ENCODE measurements at regions not wholly inside any gene's neighbourhood (a gene's known extent, or its start where the extent isn't known, plus 50 kb on each side); places are given as distances from the start of the nearest gene placed in this dataset.

DNA sequence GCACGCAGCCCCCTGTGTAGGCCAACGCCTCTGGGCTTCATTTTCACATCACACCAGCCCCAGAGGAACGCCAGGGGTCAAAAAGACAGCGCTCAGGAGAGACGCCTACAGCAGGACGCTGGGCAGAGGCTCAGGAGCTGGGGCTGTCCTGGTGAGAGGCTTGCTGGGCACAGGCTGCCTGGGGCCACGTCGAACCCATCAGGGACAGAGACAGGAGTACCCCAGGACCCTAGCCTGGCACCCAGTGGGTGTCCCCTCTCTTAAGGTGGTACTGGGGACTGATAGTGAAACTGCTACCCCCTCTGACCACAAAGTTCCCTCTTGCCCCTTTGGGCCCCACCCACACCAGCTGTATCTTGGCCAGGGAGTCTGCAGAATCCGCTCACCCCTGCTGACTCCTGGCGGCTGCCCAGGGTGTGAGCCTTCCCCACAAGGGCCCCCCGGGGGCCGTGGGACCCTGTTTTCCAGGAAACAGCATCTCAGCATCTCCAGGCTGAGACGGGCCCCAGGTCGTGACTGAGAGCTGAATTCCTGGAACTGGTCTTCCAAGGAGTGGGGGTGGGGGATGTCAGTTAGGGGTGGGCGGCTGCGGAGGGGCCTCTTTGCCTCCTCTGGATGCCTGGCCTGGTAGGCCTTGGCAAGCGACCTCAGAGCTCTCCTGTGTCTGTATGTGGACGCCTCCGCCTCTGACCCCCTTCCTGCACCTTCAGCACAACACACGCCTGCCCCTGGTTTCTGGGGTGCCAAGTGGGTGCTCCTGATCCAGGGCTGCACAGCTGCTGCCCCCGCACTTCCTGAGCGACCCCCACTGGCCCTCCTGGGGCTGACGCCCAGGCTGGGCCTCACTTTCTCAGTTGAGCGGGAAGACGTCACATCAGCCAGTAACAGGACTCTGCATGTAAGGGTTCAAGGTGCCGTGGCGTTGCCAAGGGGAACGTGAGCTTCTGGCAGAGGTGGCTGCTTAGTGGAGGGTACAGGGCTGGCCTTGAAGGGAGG, 321.9 kb upstream of the RTL1 start:
- DNase-seq (ENCODE audit: low spot score) = no peak
- TF ChIP-seq, protein P1, sequence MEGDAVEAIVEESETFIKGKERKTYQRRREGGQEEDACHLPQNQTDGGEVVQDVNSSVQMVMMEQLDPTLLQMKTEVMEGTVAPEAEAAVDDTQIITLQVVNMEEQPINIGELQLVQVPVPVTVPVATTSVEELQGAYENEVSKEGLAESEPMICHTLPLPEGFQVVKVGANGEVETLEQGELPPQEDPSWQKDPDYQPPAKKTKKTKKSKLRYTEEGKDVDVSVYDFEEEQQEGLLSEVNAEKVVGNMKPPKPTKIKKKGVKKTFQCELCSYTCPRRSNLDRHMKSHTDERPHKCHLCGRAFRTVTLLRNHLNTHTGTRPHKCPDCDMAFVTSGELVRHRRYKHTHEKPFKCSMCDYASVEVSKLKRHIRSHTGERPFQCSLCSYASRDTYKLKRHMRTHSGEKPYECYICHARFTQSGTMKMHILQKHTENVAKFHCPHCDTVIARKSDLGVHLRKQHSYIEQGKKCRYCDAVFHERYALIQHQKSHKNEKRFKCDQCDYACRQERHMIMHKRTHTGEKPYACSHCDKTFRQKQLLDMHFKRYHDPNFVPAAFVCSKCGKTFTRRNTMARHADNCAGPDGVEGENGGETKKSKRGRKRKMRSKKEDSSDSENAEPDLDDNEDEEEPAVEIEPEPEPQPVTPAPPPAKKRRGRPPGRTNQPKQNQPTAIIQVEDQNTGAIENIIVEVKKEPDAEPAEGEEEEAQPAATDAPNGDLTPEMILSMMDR (IDR thresholded peaks at IDR 0.05; ENCODE audit: extremely low read depth, insufficient read depth, missing control alignments) = no peak
- in situ Hi-C loops (cut with MboI; ENCODE audit: low pct_unique_long_range_greater_than_20kb, low sequenced_read_pairs, unreplicated experiment) = no loop called here

DNA sequence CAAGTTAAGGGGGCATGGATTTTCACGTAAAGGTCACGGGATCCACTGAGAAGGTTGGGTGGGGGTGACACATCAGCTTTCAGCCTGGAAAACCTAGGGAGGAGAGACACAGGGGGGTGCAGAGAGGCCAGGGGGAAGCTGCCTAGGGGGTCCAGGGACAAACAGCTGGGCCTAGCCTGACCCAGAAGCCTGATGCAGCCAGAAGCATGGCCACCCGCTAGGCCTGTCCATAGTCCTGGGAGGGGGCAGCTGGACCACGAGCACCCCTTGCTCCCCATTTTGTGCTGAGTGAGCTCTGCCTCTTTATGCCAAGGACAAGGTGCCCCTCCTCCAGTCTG, 322.7 kb upstream of the RTL1 start:
- TF ChIP-seq, protein P1 (IDR thresholded peaks at IDR 0.05; ENCODE audit: extremely low read depth, insufficient read depth, missing control alignments) = no peak
- no peak for DNase-seq (ENCODE audit: low spot score)
- in situ Hi-C loops (cut with MboI; ENCODE audit: low pct_unique_long_range_greater_than_20kb, low sequenced_read_pairs, unreplicated experiment) = no loop called here

DNA sequence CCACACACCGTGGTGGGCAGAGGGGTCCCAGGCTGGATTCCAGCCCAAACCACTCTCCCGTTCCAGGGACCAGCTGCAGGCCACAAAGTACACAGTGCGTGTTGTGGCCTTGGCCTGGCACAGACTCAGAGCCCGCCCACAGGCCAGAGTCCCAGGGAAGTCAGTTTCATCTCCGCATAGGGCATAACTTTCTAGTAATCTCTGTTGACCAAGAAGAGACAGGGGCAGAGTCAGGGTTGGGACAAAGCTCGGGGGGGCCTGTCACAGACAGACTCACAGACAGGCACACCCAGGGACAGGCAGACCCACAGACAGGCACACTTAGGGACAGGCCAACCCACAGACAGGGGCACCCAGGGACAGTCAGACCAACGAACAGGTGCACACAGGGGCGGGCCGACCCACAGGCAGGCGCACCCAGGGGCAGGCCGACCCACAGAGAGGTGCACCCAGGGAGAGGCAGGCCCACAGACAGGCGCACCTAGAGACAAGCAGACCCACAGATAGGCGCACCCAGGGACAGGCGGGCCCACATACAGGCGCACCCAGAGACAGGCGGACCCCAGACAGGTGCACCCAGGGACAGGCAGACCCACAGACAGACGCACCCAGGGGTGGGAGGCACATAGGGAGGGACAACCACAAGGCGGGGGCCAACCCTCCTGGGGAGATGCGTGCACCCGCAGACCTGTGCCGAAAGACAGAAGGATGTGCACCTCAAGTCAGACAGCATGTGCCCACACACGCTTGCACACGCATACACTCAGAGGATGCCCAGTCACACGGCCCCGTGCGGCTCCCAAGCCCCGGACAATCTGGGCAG, 323.3 kb upstream of the RTL1 start:
- DNase-seq (ENCODE audit: low spot score) = no peak
- TF ChIP-seq, protein P1 (IDR thresholded peaks at IDR 0.05; ENCODE audit: extremely low read depth, insufficient read depth, missing control alignments) = no peak
- in situ Hi-C loops (cut with MboI; ENCODE audit: low pct_unique_long_range_greater_than_20kb, low sequenced_read_pairs, unreplicated experiment) = no loop called here

DNA sequence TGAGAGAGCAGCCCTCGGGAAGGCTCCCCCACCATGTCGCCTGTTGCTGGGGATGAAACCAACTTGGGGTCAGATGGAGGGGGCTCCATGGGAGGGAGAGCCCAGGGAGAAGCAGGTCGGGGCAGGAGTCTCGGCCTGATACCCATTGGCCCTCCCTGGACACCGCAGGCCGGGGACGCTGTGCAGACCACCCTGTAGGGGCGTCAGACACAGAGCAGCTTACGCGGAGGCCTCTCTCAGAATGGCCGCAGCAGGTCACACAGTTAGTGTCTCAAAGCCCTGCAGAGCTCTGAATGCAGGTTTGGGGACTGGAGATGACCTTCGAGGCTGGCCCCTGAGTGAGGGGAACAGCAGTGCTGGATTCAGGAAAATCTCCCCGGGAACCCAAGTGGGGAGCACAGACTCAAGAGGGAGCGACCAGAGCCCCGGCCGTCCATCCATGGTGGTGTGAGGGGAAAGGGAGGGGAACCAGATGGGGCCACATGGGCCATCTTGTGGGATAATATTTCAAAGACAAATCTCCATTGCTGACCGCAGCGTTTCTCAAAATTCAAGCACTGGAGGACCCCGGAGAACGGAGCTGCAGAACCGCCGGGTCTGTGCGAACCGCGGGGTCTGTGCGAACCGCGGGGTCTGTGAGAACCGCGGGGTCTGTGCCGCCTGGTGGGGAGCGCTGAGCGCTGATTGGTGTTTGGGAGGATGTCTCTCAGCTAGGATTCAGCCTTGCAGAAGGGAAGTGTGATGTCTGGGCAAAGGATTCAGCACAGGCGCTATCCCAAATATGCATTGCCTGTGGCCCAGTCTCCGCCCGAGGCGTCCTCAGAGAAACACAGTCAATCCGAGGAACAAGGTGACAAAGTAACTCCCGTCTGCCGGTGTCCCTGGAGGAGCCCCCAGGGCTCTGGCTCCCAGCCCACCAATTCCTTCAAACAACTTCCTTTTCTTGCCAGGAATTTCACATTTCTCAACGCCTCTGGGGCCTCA, 324.4 kb upstream of the RTL1 start:
- in situ Hi-C loops (cut with MboI; ENCODE audit: low pct_unique_long_range_greater_than_20kb, low sequenced_read_pairs, unreplicated experiment) = no loop called here
- DNase-seq (ENCODE audit: low spot score) = no peak
- TF ChIP-seq, protein P1 (IDR thresholded peaks at IDR 0.05; ENCODE audit: extremely low read depth, insufficient read depth, missing control alignments) = no peak

DNA sequence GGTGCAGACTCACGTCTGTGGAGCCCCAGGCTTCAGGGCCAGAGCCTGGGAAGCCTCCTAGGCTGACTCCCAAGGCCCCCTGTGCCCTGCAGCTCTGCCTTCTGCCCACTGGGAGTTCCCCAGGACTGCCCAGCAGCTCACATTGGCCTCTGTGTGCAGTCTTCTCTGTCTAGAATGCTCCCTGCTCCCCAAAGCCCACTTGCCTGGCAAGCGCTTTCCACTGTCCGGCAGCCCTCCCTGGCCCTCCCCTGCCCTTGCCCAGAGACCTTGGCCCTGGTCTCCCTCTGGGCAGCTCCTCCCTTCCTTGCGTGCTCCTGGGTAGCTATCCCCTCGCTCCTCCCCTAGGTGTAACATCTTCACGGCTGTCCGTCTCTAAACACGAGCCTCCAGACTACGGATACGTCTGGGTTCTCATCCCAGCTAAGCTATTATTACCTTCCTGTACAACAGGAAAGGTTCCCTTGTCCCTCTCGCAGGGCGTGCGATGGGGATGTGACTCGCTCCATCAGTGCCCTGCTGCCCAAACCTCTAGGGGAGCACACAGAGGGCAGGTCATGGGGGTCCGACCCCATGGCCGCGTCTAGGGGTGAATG, 325.5 kb upstream of the RTL1 start:
- TF ChIP-seq, protein P1 (IDR thresholded peaks at IDR 0.05; ENCODE audit: extremely low read depth, insufficient read depth, missing control alignments) = no peak
- in situ Hi-C loops (cut with MboI; ENCODE audit: low pct_unique_long_range_greater_than_20kb, low sequenced_read_pairs, unreplicated experiment) = no loop called here
- DNase-seq (ENCODE audit: low spot score) = no peak
